HEK293 (cell line): ENCODE measurements at regions not wholly inside any gene's neighbourhood (a gene's known extent, or its start where the extent isn't known, plus 50 kb on each side); places are given as distances from the start of the nearest gene placed in this dataset.

ENCODE experiments used
- CTCF ChIA-PET: fragments of 350-600 bp; formaldehyde crosslinking; extraction: SDS; loops from one replicate; lab custom pipeline; 2021; ENCODE audit warnings: antibody characterized with exemption; lab: Yijun Ruan, JAX
- POLR2A ChIA-PET: fragments of 300-600 bp; formaldehyde crosslinking; extraction: SDS; loops from one replicate; lab custom pipeline; 2020; ENCODE audit warnings: antibody characterized with exemption, inconsistent platforms; lab: Yijun Ruan, JAX
- H3K27ac ChIP-seq: fragments of 200-500 bp; sonication (Bioruptor generic); 2 replicates; pipeline ENCODE4 v1.5.1; 2014; ENCODE audit warnings: low read depth, low read length, control low read depth, inconsistent platforms; ENCODE audit errors: extremely low read depth
- H3K36me3 ChIP-seq, 2 experiments: fragments of 200-500 bp in 1 of 2; sonication (Bioruptor generic) in 1 of 2; 1 replicate in 1 of 2; 2 replicates in 1 of 2; pipeline ENCODE4 v1.5.1; 2014 to 2017; ENCODE audit warnings: inconsistent platforms in 2 of 2, low read length in 2 of 2; ENCODE audit not compliant: control insufficient read depth in 2 of 2, insufficient read depth in 1 of 2
- H3K4me1 ChIP-seq: fragments of 200-500 bp; sonication (Bioruptor generic); 2 replicates; pipeline ENCODE4 v1.5.1; 2014; ENCODE audit warnings: mild to moderate bottlenecking, low read length, inconsistent platforms; ENCODE audit not compliant: control insufficient read depth, insufficient read depth
- H3K4me3 ChIP-seq: 2 replicates; pipeline ENCODE4 v1.5.1; 2011; ENCODE audit warnings: low read depth, mild to moderate bottlenecking, control low read depth, low read length, moderate library complexity
- H3K9me3 ChIP-seq: fragments of 200-500 bp; sonication (Bioruptor generic); 2 replicates; pipeline ENCODE4 v1.5.1; 2014; ENCODE audit warnings: low read depth, low read length, inconsistent platforms; ENCODE audit not compliant: control insufficient read depth, insufficient read depth
- INSM2 ChIP-seq: fragments of 450-650 bp; formaldehyde crosslinking; IDR thresholded peaks from 2 replicates; pipeline ENCODE4 v1.5.1; 2016; ENCODE audit warnings: missing biosample characterization, missing genetic modification characterization
- KLF16 ChIP-seq: fragments of 450-650 bp; formaldehyde crosslinking; IDR thresholded peaks from 2 replicates; pipeline ENCODE4 v1.5.1; 2017; ENCODE audit warnings: missing biosample characterization, missing genetic modification characterization
- KLF7 ChIP-seq: fragments of 450-650 bp; formaldehyde crosslinking; IDR thresholded peaks from 2 replicates; pipeline ENCODE4 v1.5.1; 2016; ENCODE audit warnings: missing biosample characterization, missing genetic modification characterization, borderline replicate concordance
- PBX3 ChIP-seq: sonication (generic); formaldehyde crosslinking; IDR thresholded peaks from 2 replicates; pipeline ENCODE4 v1.8.1; 2022; ENCODE audit warnings: mild to moderate bottlenecking, moderate library complexity, missing genetic modification reagents
- REST ChIP-seq: fragments of 450-650 bp; formaldehyde crosslinking; IDR thresholded peaks from 2 replicates; pipeline ENCODE4 v1.5.1; 2016; ENCODE audit warnings: missing biosample characterization, missing genetic modification characterization
- ZBTB6 ChIP-seq: fragments of 450-650 bp; formaldehyde crosslinking; IDR thresholded peaks from 2 replicates; pipeline ENCODE4 v1.5.1; 2017; ENCODE audit warnings: missing biosample characterization, missing genetic modification characterization
- ZBTB7A ChIP-seq: fragments of 450-650 bp; formaldehyde crosslinking; IDR thresholded peaks from 2 replicates; pipeline ENCODE4 v1.5.1; 2016; ENCODE audit warnings: low read depth, missing biosample characterization, missing genetic modification characterization
- ZFP3 ChIP-seq: fragments of 450-650 bp; formaldehyde crosslinking; IDR thresholded peaks from 2 replicates; pipeline ENCODE4 v1.5.1; 2016; ENCODE audit warnings: low read depth, missing biosample characterization, missing genetic modification characterization
- ZNF114 ChIP-seq: fragments of 450-650 bp; formaldehyde crosslinking; IDR thresholded peaks from 2 replicates; pipeline ENCODE4 v1.5.0; 2017; ENCODE audit warnings: missing biosample characterization, missing genetic modification characterization
- ZNF155 ChIP-seq: fragments of 450-650 bp; formaldehyde crosslinking; IDR thresholded peaks from 2 replicates; pipeline ENCODE4 v1.5.1; 2016; ENCODE audit warnings: missing biosample characterization, missing genetic modification characterization
- ZNF350 ChIP-seq: fragments of 450-650 bp; formaldehyde crosslinking; IDR thresholded peaks from 2 replicates; pipeline ENCODE4 v1.5.0; 2017; ENCODE audit warnings: missing biosample characterization, mild to moderate bottlenecking, missing genetic modification characterization
- ZNF354C ChIP-seq: fragments of 450-650 bp; formaldehyde crosslinking; IDR thresholded peaks from 2 replicates; pipeline ENCODE4 v1.5.1; 2016; ENCODE audit warnings: missing biosample characterization, missing genetic modification characterization, low read depth, borderline replicate concordance
- ZNF544 ChIP-seq: fragments of 450-650 bp; formaldehyde crosslinking; IDR thresholded peaks from 2 replicates; pipeline ENCODE4 v1.5.0; 2017; ENCODE audit warnings: missing biosample characterization, missing genetic modification characterization
- ZNF610 ChIP-seq: fragments of 450-650 bp; formaldehyde crosslinking; IDR thresholded peaks from 2 replicates; pipeline ENCODE4 v1.5.1; 2016; ENCODE audit warnings: missing biosample characterization, missing genetic modification characterization, borderline replicate concordance
- ZNF692 ChIP-seq: fragments of 450-650 bp; formaldehyde crosslinking; IDR thresholded peaks from 2 replicates; pipeline ENCODE4 v1.5.1; 2016; ENCODE audit warnings: missing biosample characterization, missing genetic modification characterization

GRCh38 chr12:16857456-16857923, 251.5 kb upstream of the LMO3 start:
- CTCF ChIA-PET: no interaction called here
- POLR2A ChIA-PET: no interaction called here
- Histone ChIP-seq H3K9me3 (no peaks in the 10 kb centered on the region), H3K4me1 (no peaks in the 10 kb centered on the region), H3K4me3 (no peak overlapping the region), H3K36me3 (no peaks in the 10 kb centered on the region), H3K27ac (no peak overlapping the region)
- TF ChIP-seq ZFP3 (tag by site-specific recombination): no peak
- no peak for TF ChIP-seq ZNF610 (tag by site-specific recombination)
- no peak for TF ChIP-seq ZNF350
- TF ChIP-seq KLF16 (tag by site-specific recombination): no peak
- no peak for TF ChIP-seq ZNF155 (tag by site-specific recombination)

- Histone ChIP-seq H3K4me1 (no peaks in the 10 kb centered on the region), H3K9me3 (no peaks in the 10 kb centered on the region), H3K27ac (no peak overlapping the region), H3K36me3 (no peaks in the 10 kb centered on the region), H3K4me3 (no peak overlapping the region)
- POLR2A ChIA-PET: no interaction called here
- TF ChIP-seq ZNF114 (tag by site-specific recombination) (no peak), PBX3 (CRISPR knock-in tag) (no peak)
- CTCF ChIA-PET: no interaction called here
Observed at GRCh38 chr12:16854465-16854864, 248.5 kb upstream of the LMO3 start.

- Histone ChIP-seq H3K36me3 (no peaks in the 10 kb centered on the region), H3K4me3 (no peak overlapping the region), H3K9me3 (no peaks in the 10 kb centered on the region), H3K4me1 (no peaks in the 10 kb centered on the region), H3K27ac (no peak overlapping the region)
- TF ChIP-seq ZBTB7A (tag by site-specific recombination) (no peak), KLF7 (tag by site-specific recombination) (no peak), ZBTB6 (tag by site-specific recombination) (no peak), INSM2 (tag by site-specific recombination) (no peak)
- ChIA-PET CTCF (no interaction called here), POLR2A (no interaction called here)
Observed at GRCh38 chr12:16849473-16849872, 243.5 kb upstream of the LMO3 start.

GRCh38 chr12:16844875-16845274, 238.9 kb upstream of the LMO3 start:
- ChIA-PET POLR2A (no interaction called here), CTCF (interaction anchor here (0.7 kb wide), 1 partner anchor 764 kb away, joined by 3 read pairs; no protein-coding TSS in a partner anchor)
- TF ChIP-seq ZNF354C (no peak), REST (tag by site-specific recombination) (no peak), ZNF692 (no peak), KLF7 (tag by site-specific recombination) (no peak), ZNF544 (tag by site-specific recombination) (no peak)

More at GRCh38 chr12:16844875-16845274, 238.9 kb upstream of the LMO3 start:
- no peak overlapping the region for H3K4me3 ChIP-seq
- no peaks in the 10 kb centered on the region for H3K36me3 ChIP-seq
- H3K4me1 ChIP-seq: no peaks in the 10 kb centered on the region
- no peaks in the 10 kb centered on the region for H3K9me3 ChIP-seq
- no peak overlapping the region for H3K27ac ChIP-seq
